ENCODE measurements at regions not wholly inside any gene's neighbourhood (a gene's known extent, or its start where the extent isn't known, plus 50 kb on each side); places are given as distances from the start of the nearest gene placed in this dataset.

GRCh38 chr10:3723766-3724165, 61.2 kb downstream of the KLF6 start:
- DNase-seq, result no peak

- no peak for DNase-seq
Measured at GRCh38 chr10:3720228-3721019, 64.6 kb downstream of the KLF6 start.

- DNase-seq, result no peak
Measured at GRCh38 chr10:3719024-3719843, 65.8 kb downstream of the KLF6 start.

- no peak for DNase-seq
Measured at GRCh38 chr10:3716093-3716492, 68.9 kb downstream of the KLF6 start.

GRCh38 chr10:3714967-3715366, 70.0 kb downstream of the KLF6 start:
- DNase-seq, result no peak

GRCh38 chr10:3714531-3714930, 70.5 kb downstream of the KLF6 start:
- no peak for DNase-seq

GRCh38 chr10:3712707-3713106, 72.3 kb downstream of the KLF6 start:
- DNase-seq, result no peak

- DNase-seq, result no peak
Measured at GRCh38 chr10:3711918-3712317, 73.1 kb downstream of the KLF6 start.

GRCh38 chr10:3710764-3711163, 74.2 kb downstream of the KLF6 start:
- no peak for DNase-seq

- no peak for DNase-seq
Measured at GRCh38 chr10:3709456-3710060, 75.5 kb downstream of the KLF6 start.

- no peak for DNase-seq
Measured at GRCh38 chr10:3708852-3709251, 76.2 kb downstream of the KLF6 start.

GRCh38 chr10:3704565-3705325, 80.3 kb downstream of the KLF6 start:
- DNase-seq, result no peak

GRCh38 chr10:3702569-3702968, 82.4 kb downstream of the KLF6 start:
- no peak for DNase-seq

GRCh38 chr10:3702056-3702546, 82.9 kb downstream of the KLF6 start:
- no peak for DNase-seq

GRCh38 chr10:3701491-3701890, 83.5 kb downstream of the KLF6 start:
- no peak for DNase-seq

- DNase-seq, result no peak
Measured at GRCh38 chr10:3700531-3701076, 84.4 kb downstream of the KLF6 start.

GRCh38 chr10:3699916-3700315, 85.1 kb downstream of the KLF6 start:
- no peak for DNase-seq

GRCh38 chr10:3698312-3698711, 86.7 kb downstream of the KLF6 start:
- DNase-seq, result no peak

GRCh38 chr10:3693698-3694080, 91.3 kb downstream of the KLF6 start:
- no peak for DNase-seq

GRCh38 chr10:3693022-3693697, 91.8 kb downstream of the KLF6 start:
- DNase-seq, result no peak

GRCh38 chr10:3692387-3692999, 92.5 kb downstream of the KLF6 start:
- no peak for DNase-seq

GRCh38 chr10:3691482-3691881, 93.5 kb downstream of the KLF6 start:
- no peak for DNase-seq

Measured in activated CD4-positive, CD25-positive, alpha-beta regulatory T cell (primary cell).